HEK293 (cell line): ENCODE measurements at regions not wholly inside any gene's neighbourhood (a gene's known extent, or its start where the extent isn't known, plus 50 kb on each side); places are given as distances from the start of the nearest gene placed in this dataset.

Experiments
- ATF2 ChIP-seq: fragments of 450-650 bp; formaldehyde crosslinking; IDR thresholded peaks from 2 replicates; pipeline ENCODE4 v1.5.1; 2016; ENCODE audit warnings: missing biosample characterization, missing genetic modification characterization, low read depth
- KLF9 ChIP-seq: fragments of 450-650 bp; formaldehyde crosslinking; IDR thresholded peaks from 2 replicates; pipeline ENCODE4 v1.5.1; 2016; ENCODE audit warnings: missing biosample characterization, missing genetic modification characterization, low read depth
- REPIN1 ChIP-seq: fragments of 450-650 bp; formaldehyde crosslinking; IDR thresholded peaks from 2 replicates; pipeline ENCODE4 v1.5.1; 2017; ENCODE audit warnings: missing biosample characterization, missing genetic modification characterization, low read depth
- SP7 ChIP-seq: fragments of 450-650 bp; formaldehyde crosslinking; IDR thresholded peaks from 2 replicates; pipeline ENCODE4 v1.5.1; 2016; ENCODE audit warnings: missing biosample characterization, missing genetic modification characterization
- ZNF24 ChIP-seq: fragments of 450-650 bp; formaldehyde crosslinking; IDR thresholded peaks from 2 replicates; pipeline ENCODE4 v1.5.1; 2016; ENCODE audit warnings: missing biosample characterization, missing genetic modification characterization
- ZNF362 ChIP-seq: fragments of 450-650 bp; formaldehyde crosslinking; IDR thresholded peaks from 2 replicates; pipeline ENCODE4 v1.5.1; 2016; ENCODE audit warnings: missing biosample characterization, missing genetic modification characterization
- ZNF404 ChIP-seq: fragments of 450-650 bp; formaldehyde crosslinking; IDR thresholded peaks from 2 replicates; pipeline ENCODE4 v1.5.1; 2017; ENCODE audit warnings: missing biosample characterization, missing genetic modification characterization
- ZNF530 ChIP-seq: fragments of 450-650 bp; formaldehyde crosslinking; IDR thresholded peaks from 2 replicates; pipeline ENCODE4 v1.5.1; 2016; ENCODE audit warnings: low read depth, missing biosample characterization, missing genetic modification characterization
- TF ChIP-seq, protein P1 (sequence below): fragments of 450-650 bp; formaldehyde crosslinking; IDR thresholded peaks from 2 replicates; pipeline ENCODE4 v1.5.1; 2016; ENCODE audit warnings: missing biosample characterization, missing genetic modification characterization
- TF ChIP-seq, protein P2 (sequence below): sonication (generic); formaldehyde crosslinking; IDR thresholded peaks from 2 replicates; pipeline ENCODE4 v1.8.1; 2022; ENCODE audit warnings: mild to moderate bottlenecking, moderate library complexity, missing genetic modification reagents

- TF ChIP-seq ATF2 (tag by site-specific recombination): no peak
- TF ChIP-seq, protein P1, sequence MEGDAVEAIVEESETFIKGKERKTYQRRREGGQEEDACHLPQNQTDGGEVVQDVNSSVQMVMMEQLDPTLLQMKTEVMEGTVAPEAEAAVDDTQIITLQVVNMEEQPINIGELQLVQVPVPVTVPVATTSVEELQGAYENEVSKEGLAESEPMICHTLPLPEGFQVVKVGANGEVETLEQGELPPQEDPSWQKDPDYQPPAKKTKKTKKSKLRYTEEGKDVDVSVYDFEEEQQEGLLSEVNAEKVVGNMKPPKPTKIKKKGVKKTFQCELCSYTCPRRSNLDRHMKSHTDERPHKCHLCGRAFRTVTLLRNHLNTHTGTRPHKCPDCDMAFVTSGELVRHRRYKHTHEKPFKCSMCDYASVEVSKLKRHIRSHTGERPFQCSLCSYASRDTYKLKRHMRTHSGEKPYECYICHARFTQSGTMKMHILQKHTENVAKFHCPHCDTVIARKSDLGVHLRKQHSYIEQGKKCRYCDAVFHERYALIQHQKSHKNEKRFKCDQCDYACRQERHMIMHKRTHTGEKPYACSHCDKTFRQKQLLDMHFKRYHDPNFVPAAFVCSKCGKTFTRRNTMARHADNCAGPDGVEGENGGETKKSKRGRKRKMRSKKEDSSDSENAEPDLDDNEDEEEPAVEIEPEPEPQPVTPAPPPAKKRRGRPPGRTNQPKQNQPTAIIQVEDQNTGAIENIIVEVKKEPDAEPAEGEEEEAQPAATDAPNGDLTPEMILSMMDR (tag by site-specific recombination): no peak
- TF ChIP-seq, protein P2, sequence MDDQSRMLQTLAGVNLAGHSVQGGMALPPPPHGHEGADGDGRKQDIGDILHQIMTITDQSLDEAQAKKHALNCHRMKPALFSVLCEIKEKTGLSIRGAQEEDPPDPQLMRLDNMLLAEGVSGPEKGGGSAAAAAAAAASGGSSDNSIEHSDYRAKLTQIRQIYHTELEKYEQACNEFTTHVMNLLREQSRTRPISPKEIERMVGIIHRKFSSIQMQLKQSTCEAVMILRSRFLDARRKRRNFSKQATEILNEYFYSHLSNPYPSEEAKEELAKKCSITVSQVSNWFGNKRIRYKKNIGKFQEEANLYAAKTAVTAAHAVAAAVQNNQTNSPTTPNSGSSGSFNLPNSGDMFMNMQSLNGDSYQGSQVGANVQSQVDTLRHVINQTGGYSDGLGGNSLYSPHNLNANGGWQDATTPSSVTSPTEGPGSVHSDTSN: no peak
- TF ChIP-seq ZNF530: no peak
- no peak for TF ChIP-seq ZNF24 (tag by site-specific recombination)
- TF ChIP-seq ZNF404 (tag by site-specific recombination): no peak
- TF ChIP-seq KLF9 (tag by site-specific recombination): no peak
- TF ChIP-seq ZNF362: no peak
- TF ChIP-seq SP7: no peak
- TF ChIP-seq REPIN1 (tag by site-specific recombination): no peak
These were observed 56.6 kb upstream of the FDX1 start for GRCh38 chr11:110373051-110373702.
